A673 (cell line): ENCODE measurements at regions not wholly inside any gene's neighbourhood (a gene's known extent, or its start where the extent isn't known, plus 50 kb on each side); places are given as distances from the start of the nearest gene placed in this dataset.

Source experiments
- BruUV-seq: library from RNA; stranded (reverse); fragments of 400-500 nt; replicated peaks from 2 replicates; lab custom pipeline; 2021; lab: Mats Ljungman, UMichigan
- CTCF ChIA-PET: fragments of 300-600 bp; sonication (Branson Sonifier 250); formaldehyde crosslinking; loops from one replicate; lab custom pipeline; 2022; ENCODE audit warnings: antibody characterized with exemption; lab: Charles Lee
- POLR2A ChIA-PET: fragments of 300-600 bp; sonication (Branson Sonifier 250); formaldehyde crosslinking; loops from one replicate; lab custom pipeline; 2022; ENCODE audit warnings: antibody characterized with exemption; ENCODE audit not compliant: low non-redundant PET; lab: Charles Lee
- DNase-seq: peaks from one replicate; pipeline ENCODE4 v3.0.0-alpha.2; 2015; ENCODE audit warnings: low spot score
- H3K27ac ChIP-seq: fragments of 200-600 bp; sonication (generic); 2 replicates; pipeline ENCODE4 v1.5.1; 2016; ENCODE audit warnings: mixed run types, low read depth, mild to moderate bottlenecking, mixed read lengths, antibody characterized with exemption, low read length; ENCODE audit not compliant: poor library complexity, severe bottlenecking
- H3K27me3 ChIP-seq: fragments of 200-600 bp; sonication (generic); replicated peaks from 2 replicates; pipeline ENCODE4 v1.6.1; 2017; ENCODE audit warnings: mixed run types, low read depth, mild to moderate bottlenecking, mixed read lengths, antibody characterized with exemption, low read length; ENCODE audit not compliant: insufficient read depth, poor library complexity
- H3K36me3 ChIP-seq: fragments of 200-600 bp; sonication (generic); 2 replicates; pipeline ENCODE4 v1.6.1; 2016; ENCODE audit warnings: mixed run types, mild to moderate bottlenecking, mixed read lengths, antibody characterized with exemption, low read length; ENCODE audit not compliant: insufficient read depth, poor library complexity, severe bottlenecking
- H3K4me1 ChIP-seq: fragments of 200-600 bp; sonication (generic); 2 replicates; pipeline ENCODE4 v1.6.1; 2017; ENCODE audit warnings: mixed run types, mild to moderate bottlenecking, mixed read lengths, antibody characterized with exemption, low read length; ENCODE audit not compliant: insufficient read depth, poor library complexity, severe bottlenecking
- H3K4me3 ChIP-seq: fragments of 200-600 bp; sonication (generic); 2 replicates; pipeline ENCODE4 v1.5.1; 2016; ENCODE audit warnings: low read depth, mixed run types, mild to moderate bottlenecking, mixed read lengths, low read length; ENCODE audit not compliant: poor library complexity, severe bottlenecking
- H3K9me3 ChIP-seq: fragments of 200-600 bp; sonication (generic); 2 replicates; pipeline ENCODE4 v1.6.1; 2016; ENCODE audit warnings: mixed run types, low read depth, mild to moderate bottlenecking, mixed read lengths, antibody characterized with exemption, low read length; ENCODE audit not compliant: poor library complexity, severe bottlenecking
- EZH2 ChIP-seq: fragments of 200-600 bp; sonication (generic); IDR thresholded peaks from 2 replicates; pipeline ENCODE4 v1.6.1; 2017; ENCODE audit warnings: borderline replicate concordance, low read depth, mild to moderate bottlenecking, mixed read lengths, antibody characterized with exemption, low read length; ENCODE audit not compliant: poor library complexity, severe bottlenecking
- intact Hi-C: fragments of 100-400 bp; cut with micrococcal nuclease; formaldehyde crosslinking; loops from one replicate; pipeline ENCODE4 v1.10.0; 2022; ENCODE audit not compliant: unreplicated experiment
- TF ChIP-seq, protein P1 (sequence below): fragments of 300-800, 200-600 bp; sonication (generic); conservative IDR thresholded peaks from 2 replicates; pipeline ENCODE4 v1.5.1; 2017; ENCODE audit warnings: low read depth, mild to moderate bottlenecking, antibody characterized with exemption, low read length, moderate library complexity, mixed read lengths

DNA sequence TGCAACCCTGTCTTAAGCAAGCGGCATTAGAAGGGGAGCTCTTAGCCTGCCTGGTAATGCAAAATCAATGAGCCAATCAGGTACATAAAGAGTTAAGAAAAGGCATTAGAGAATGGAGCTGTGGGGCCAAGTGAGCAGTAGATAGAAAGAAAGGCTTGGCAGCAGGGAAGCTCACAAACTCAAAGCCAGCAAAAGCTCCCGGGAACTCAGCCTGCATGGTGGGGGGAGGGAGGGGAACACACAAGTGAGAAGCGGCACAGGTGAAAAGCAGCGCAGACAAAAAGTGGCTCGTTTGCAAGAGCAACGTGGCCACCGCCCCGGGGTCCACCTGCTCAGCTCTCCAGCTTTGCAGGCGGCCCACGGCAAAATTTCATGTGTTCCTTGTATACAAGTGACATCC is 818.5 kb downstream of the FAM133A start:
- no peak for TF ChIP-seq EZH2
- TF ChIP-seq, protein P1, sequence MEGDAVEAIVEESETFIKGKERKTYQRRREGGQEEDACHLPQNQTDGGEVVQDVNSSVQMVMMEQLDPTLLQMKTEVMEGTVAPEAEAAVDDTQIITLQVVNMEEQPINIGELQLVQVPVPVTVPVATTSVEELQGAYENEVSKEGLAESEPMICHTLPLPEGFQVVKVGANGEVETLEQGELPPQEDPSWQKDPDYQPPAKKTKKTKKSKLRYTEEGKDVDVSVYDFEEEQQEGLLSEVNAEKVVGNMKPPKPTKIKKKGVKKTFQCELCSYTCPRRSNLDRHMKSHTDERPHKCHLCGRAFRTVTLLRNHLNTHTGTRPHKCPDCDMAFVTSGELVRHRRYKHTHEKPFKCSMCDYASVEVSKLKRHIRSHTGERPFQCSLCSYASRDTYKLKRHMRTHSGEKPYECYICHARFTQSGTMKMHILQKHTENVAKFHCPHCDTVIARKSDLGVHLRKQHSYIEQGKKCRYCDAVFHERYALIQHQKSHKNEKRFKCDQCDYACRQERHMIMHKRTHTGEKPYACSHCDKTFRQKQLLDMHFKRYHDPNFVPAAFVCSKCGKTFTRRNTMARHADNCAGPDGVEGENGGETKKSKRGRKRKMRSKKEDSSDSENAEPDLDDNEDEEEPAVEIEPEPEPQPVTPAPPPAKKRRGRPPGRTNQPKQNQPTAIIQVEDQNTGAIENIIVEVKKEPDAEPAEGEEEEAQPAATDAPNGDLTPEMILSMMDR: no peak
- no peaks in the 10 kb centered on the region for H3K4me1 ChIP-seq
- no TSS peak for BruUV-seq
- no peak overlapping the region for H3K4me3 ChIP-seq
- no peaks in the 10 kb centered on the region for H3K36me3 ChIP-seq
- H3K27ac ChIP-seq: no peak overlapping the region
- intact Hi-C loops: no loop called here
- no peak for DNase-seq
- H3K9me3 ChIP-seq: no peaks in the 10 kb centered on the region
- CTCF ChIA-PET: no interaction called here
- POLR2A ChIA-PET: no interaction called here
- H3K27me3 ChIP-seq: no peaks in the 10 kb centered on the region

DNA sequence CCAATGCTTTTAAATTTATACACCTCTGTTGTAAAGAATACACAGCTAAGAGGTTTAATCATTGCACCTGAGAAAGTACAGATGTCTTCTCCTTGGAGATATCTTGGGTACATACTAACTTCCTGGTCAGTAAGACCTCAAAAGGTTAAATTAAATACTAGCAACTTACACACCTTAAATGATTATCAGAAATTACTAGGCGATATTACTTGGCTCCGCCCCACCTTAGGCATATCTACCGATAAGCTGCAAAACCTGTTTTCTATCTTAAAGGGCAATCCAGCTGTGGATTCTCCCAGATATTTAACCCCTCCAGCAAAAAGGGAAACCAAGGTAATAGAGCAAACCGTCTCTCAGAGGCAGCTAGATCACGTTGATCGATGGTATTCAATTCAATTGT is 819.4 kb downstream of the FAM133A start:
- no peaks in the 10 kb centered on the region for H3K27me3 ChIP-seq
- CTCF ChIA-PET: no interaction called here
- TF ChIP-seq EZH2: no peak
- TF ChIP-seq, protein P1: no peak
- intact Hi-C loops: no loop called here
- no TSS peak for BruUV-seq
- POLR2A ChIA-PET: no interaction called here
- H3K4me1 ChIP-seq: no peaks in the 10 kb centered on the region
- H3K9me3 ChIP-seq: no peaks in the 10 kb centered on the region
- no peaks in the 10 kb centered on the region for H3K36me3 ChIP-seq
- H3K27ac ChIP-seq: no peak overlapping the region
- DNase-seq: no peak
- no peak overlapping the region for H3K4me3 ChIP-seq

DNA sequence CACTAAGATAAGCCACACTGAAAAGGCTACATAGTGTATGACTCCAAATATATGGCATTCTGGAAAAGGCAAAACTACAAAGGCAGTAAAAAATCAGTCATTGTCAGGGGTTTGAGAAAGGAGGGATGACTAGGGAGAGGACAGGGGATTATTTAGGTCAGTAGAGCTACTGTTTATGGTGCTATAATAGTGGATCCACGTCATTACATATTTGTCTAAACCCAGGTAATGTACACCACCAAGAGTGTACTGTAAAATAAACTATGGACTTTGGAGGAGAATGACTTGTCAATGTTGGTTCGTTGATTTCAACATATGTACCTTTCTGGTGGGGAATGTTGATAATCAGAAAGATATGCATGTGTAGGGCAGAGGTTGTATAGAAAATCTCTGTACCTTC is 837.6 kb downstream of the FAM133A start:
- Histone ChIP-seq H3K27me3 (no peaks in the 10 kb centered on the region), H3K27ac (no peak overlapping the region), H3K9me3 (no peaks in the 10 kb centered on the region), H3K4me1 (no peaks in the 10 kb centered on the region), H3K4me3 (no peak overlapping the region), H3K36me3 (no peaks in the 10 kb centered on the region)
- intact Hi-C loops: no loop called here
- DNase-seq: no peak
- ChIA-PET POLR2A (no interaction called here), CTCF (no interaction called here)
- TF ChIP-seq EZH2: no peak
- TF ChIP-seq, protein P1: no peak
- BruUV-seq: no TSS peak
